Sigmoid colon (tissue), 4 donors: ENCODE measurements at regions not wholly inside any gene's neighbourhood (a gene's known extent, or its start where the extent isn't known, plus 50 kb on each side); places are given as distances from the start of the nearest gene placed in this dataset.
"Not testable (repeated sequence)": the region's sequence is repeated elsewhere in the genome, so short reads cannot be mapped to it uniquely, and the experiment has no call there.

Source experiments
- EP300 ChIP-seq, 4 donors: sonication (generic); formaldehyde crosslinking; IDR thresholded peaks; one replicate each; pipeline ENCODE4 v1.6.1; 2017; ENCODE audit warnings: antibody characterized with exemption in 4 of 4
- POLR2A ChIP-seq, 2 donors: fragments of 450-650 bp; IDR thresholded peaks; one replicate each; pipeline ENCODE4 v1.6.1; 2016; ENCODE audit warnings: antibody characterized with exemption in 2 of 2, mild to moderate bottlenecking in 2 of 2, moderate library complexity in 2 of 2
- POLR2AphosphoS5 ChIP-seq, 4 donors: sonication (generic); formaldehyde crosslinking; IDR thresholded peaks; one replicate each; pipeline ENCODE4 v1.6.1; 2017; ENCODE audit warnings: antibody characterized with exemption in 4 of 4
- TF ChIP-seq, protein P1 (sequence below), 4 experiments: fragments of 450-650 bp in 3 of 4; fragments of 200-600 bp in 1 of 4; IDR thresholded peaks; one replicate each; pipeline ENCODE4 v1.5.1; 2016 to 2019; ENCODE audit warnings: antibody characterized with exemption in 4 of 4, mild to moderate bottlenecking in 3 of 4, moderate library complexity in 2 of 4

DNA sequence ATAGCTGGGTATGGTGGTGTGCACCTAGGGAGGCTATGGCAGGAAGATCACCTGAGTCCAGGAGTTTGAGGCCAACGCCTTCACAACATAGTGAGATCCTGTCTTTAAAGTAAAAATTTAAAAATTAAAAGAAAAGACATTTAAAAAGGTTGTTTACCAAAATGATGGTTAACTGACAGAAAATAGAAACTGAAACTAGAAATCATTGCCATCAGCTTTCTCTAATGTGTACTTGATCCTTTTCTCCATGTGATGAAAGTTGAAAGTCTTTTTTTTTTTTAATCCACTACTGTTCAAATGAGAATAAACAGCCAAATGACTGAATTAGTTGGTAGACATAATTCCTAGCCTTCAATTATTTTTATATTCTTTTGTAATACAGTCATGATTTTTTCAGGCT, 75.1 kb upstream of the PARP8 start:
- TF ChIP-seq EP300, POLR2A, POLR2AphosphoS5 (IDR thresholded peaks at IDR 0.05): not testable (repeated sequence)
- TF ChIP-seq, protein P1, sequence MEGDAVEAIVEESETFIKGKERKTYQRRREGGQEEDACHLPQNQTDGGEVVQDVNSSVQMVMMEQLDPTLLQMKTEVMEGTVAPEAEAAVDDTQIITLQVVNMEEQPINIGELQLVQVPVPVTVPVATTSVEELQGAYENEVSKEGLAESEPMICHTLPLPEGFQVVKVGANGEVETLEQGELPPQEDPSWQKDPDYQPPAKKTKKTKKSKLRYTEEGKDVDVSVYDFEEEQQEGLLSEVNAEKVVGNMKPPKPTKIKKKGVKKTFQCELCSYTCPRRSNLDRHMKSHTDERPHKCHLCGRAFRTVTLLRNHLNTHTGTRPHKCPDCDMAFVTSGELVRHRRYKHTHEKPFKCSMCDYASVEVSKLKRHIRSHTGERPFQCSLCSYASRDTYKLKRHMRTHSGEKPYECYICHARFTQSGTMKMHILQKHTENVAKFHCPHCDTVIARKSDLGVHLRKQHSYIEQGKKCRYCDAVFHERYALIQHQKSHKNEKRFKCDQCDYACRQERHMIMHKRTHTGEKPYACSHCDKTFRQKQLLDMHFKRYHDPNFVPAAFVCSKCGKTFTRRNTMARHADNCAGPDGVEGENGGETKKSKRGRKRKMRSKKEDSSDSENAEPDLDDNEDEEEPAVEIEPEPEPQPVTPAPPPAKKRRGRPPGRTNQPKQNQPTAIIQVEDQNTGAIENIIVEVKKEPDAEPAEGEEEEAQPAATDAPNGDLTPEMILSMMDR (IDR thresholded peaks at IDR 0.05) = not testable (repeated sequence)
